Cardiac muscle cell (in vitro differentiated cells and primary cell): ENCODE measurements at regions not wholly inside any gene's neighbourhood (a gene's known extent, or its start where the extent isn't known, plus 50 kb on each side); places are given as distances from the start of the nearest gene placed in this dataset.

Experiments used
- DNase-seq, 2 donors: peaks; one replicate each; pipeline versions ENCODE4 v3.0.0 to v3.0.0-alpha.2; 2010 to 2017; ENCODE audit warnings: low read depth in 1 of 2, low spot score in 1 of 2
- H3K27ac ChIP-seq: fragments of 200-600 bp; sonication (generic); 2 replicates; pipeline ENCODE4 v1.5.1; 2016
- H3K27me3 ChIP-seq: fragments of 200-600 bp; sonication (generic); 2 replicates; pipeline ENCODE4 v1.6.0; 2016; ENCODE audit warnings: control low read depth
- H3K36me3 ChIP-seq: fragments of 200-600 bp; sonication (generic); 2 replicates; pipeline ENCODE4 v1.5.1; 2016; ENCODE audit warnings: control low read depth
- H3K4me1 ChIP-seq: fragments of 200-600 bp; sonication (generic); 2 replicates; pipeline ENCODE4 v1.8.1; 2017; ENCODE audit warnings: low read depth, mild to moderate bottlenecking, mixed run types
- H3K4me3 ChIP-seq: fragments of 200-600 bp; sonication (generic); 2 replicates; pipeline ENCODE4 v1.5.1; 2016; ENCODE audit warnings: mild to moderate bottlenecking
- H3K9me3 ChIP-seq: fragments of 200-600 bp; sonication (generic); 2 replicates; pipeline ENCODE4 v1.5.1; 2017; ENCODE audit warnings: low read depth, mild to moderate bottlenecking, control low read depth
- TF ChIP-seq, protein P1 (sequence below): IDR thresholded peaks from 2 replicates; pipeline ENCODE4 v1.5.1; 2012; ENCODE audit warnings: low read depth, mild to moderate bottlenecking, low read length

DNA sequence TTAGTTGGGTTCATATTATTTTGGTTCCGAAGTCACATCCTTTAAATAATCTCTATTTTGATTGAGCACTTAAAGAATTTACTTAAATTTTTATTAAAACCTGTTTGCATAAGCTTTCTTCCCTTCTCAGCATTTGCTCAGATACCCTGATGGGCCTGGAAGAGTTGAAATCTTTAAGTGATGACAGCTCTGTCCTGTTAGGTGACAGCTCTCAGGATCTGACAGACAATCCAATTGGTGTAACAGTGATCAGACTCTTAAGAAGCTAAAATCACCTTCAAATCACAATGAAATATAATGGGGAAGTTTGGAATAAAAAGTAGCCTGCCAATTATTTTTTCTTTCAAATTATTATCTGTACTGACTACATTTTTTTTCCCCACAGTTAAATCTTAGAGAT lies 284.4 kb downstream of the LMO7 start:
- DNase-seq: no peak

DNA sequence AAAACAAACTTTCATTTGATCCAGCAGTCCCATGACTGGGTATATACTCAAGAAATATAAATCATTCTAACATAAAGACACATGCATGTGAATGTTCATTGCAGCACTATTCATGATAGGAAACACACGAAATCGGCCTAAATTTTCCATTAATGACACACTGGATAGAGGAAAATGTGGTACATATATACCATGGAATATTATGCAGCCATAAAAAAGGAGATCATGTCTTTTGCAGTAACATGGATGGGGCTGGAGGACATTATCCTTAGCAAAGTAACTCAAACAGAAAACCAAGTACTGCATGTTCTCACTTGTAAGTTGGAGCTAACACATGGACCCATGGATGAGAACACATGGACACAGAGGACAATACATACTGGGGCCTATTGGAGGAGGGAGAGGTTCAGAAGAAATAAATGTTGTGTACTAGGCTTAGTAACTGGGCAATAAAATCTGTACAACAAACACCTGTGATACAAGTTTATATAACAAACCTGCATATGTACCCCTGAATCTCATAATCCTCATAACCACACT lies 283.6 kb downstream of the LMO7 start:
- Histone ChIP-seq H3K27me3 (no peaks in the 10 kb centered on the region), H3K36me3 (no peaks in the 10 kb centered on the region), H3K4me3 (no peak overlapping the region), H3K9me3 (no peaks in the 10 kb centered on the region), H3K27ac (no peak overlapping the region), H3K4me1 (peaks cover 12% of the 10 kb centered on the region)
- TF ChIP-seq, protein P1, sequence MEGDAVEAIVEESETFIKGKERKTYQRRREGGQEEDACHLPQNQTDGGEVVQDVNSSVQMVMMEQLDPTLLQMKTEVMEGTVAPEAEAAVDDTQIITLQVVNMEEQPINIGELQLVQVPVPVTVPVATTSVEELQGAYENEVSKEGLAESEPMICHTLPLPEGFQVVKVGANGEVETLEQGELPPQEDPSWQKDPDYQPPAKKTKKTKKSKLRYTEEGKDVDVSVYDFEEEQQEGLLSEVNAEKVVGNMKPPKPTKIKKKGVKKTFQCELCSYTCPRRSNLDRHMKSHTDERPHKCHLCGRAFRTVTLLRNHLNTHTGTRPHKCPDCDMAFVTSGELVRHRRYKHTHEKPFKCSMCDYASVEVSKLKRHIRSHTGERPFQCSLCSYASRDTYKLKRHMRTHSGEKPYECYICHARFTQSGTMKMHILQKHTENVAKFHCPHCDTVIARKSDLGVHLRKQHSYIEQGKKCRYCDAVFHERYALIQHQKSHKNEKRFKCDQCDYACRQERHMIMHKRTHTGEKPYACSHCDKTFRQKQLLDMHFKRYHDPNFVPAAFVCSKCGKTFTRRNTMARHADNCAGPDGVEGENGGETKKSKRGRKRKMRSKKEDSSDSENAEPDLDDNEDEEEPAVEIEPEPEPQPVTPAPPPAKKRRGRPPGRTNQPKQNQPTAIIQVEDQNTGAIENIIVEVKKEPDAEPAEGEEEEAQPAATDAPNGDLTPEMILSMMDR: no peak
- no peak for DNase-seq

More for the DNA sequence above, 284.4 kb downstream of the LMO7 start:
- no peaks in the 10 kb centered on the region for H3K9me3 ChIP-seq
- H3K27me3 ChIP-seq: no peaks in the 10 kb centered on the region
- H3K36me3 ChIP-seq: no peaks in the 10 kb centered on the region
- H3K27ac ChIP-seq: peak overlapping the region; percentile 45
- TF ChIP-seq, protein P1: no peak
- no peak overlapping the region for H3K4me3 ChIP-seq
- H3K4me1 ChIP-seq: peaks cover 12% of the 10 kb centered on the region

DNA sequence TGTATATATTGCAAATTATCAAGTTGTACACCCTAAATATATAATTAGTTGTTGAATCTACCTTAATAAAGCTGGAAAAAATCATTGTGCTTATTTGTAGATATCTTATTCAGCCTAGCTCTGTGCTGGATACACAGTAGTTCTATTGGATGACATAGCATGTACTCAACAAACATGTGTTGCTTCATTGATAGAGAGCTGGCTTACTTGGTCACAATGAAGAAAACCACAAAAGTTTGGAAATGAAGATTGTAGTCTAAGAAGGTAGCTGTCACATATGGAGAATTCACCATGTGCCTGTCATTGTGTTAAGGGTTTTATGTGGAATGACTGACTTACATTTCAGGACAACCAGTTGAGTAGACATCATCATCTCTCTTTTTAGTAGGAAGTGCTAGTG lies 278.9 kb downstream of the LMO7 start:
- no peaks in the 10 kb centered on the region for H3K9me3 ChIP-seq
- TF ChIP-seq, protein P1: no peak
- H3K36me3 ChIP-seq: no peaks in the 10 kb centered on the region
- DNase-seq: no peak
- peaks cover 8% of the 10 kb centered on the region for H3K4me1 ChIP-seq
- H3K27me3 ChIP-seq: no peaks in the 10 kb centered on the region
- H3K4me3 ChIP-seq: no peak overlapping the region
- no peak overlapping the region for H3K27ac ChIP-seq

DNA sequence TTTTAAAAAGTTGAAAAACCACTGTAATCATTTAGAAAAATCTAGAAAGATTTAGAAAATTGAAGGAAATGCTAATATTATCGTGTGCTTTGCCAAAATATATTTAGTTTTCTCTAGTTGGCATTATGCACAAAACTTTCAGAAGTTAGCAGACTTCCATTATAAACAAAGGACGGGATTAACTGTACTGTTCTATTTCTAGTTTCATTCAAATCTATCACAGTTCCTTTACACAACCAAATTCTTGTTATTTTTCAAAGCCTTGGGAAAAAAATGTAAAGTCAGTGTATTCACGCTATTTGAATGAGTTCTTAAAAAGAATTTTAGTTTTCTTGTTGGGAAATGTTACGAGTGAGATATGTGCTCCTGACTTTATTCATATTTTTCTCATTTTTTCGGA lies 277.8 kb downstream of the LMO7 start:
- no peak for DNase-seq
- Histone ChIP-seq H3K9me3 (no peaks in the 10 kb centered on the region), H3K36me3 (no peaks in the 10 kb centered on the region), H3K27me3 (no peaks in the 10 kb centered on the region), H3K27ac (no peak overlapping the region), H3K4me3 (no peak overlapping the region), H3K4me1 (peaks cover 8% of the 10 kb centered on the region)
- TF ChIP-seq, protein P1: no peak

DNA sequence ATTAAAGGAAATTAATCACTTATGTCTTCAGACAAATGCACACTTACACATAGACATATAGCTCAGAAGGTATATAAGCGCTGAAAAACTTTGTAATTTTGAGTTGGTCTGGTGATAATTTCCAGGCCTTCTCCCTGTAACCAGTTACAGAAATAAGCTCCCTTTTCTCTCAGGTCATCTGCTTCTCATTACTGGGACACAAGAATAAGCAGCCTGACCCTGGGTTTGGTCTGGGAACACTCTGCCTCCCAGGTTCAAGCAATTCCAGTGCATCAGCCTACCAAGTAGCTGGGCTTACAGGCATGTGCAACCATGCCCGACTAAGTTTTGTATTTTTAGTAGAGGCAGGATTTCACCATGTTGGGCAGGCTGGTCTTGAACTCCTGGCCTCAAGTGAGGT lies 274.5 kb downstream of the LMO7 start:
- Histone ChIP-seq H3K27me3 (no peaks in the 10 kb centered on the region), H3K4me1 (peaks cover 26% of the 10 kb centered on the region), H3K4me3 (no peak overlapping the region), H3K36me3 (no peaks in the 10 kb centered on the region), H3K27ac (peak overlapping the region; percentile 63), H3K9me3 (no peaks in the 10 kb centered on the region)
- no peak for DNase-seq
- TF ChIP-seq, protein P1: no peak
